Muscle of arm (tissue), 1 donor: ENCODE measurements at regions not wholly inside any gene's neighbourhood (a gene's known extent, or its start where the extent isn't known, plus 50 kb on each side); places are given as distances from the start of the nearest gene placed in this dataset.

Source experiments
- DNase-seq: peaks from one replicate; pipeline ENCODE4 v3.0.0-alpha.2; 2013

DNA sequence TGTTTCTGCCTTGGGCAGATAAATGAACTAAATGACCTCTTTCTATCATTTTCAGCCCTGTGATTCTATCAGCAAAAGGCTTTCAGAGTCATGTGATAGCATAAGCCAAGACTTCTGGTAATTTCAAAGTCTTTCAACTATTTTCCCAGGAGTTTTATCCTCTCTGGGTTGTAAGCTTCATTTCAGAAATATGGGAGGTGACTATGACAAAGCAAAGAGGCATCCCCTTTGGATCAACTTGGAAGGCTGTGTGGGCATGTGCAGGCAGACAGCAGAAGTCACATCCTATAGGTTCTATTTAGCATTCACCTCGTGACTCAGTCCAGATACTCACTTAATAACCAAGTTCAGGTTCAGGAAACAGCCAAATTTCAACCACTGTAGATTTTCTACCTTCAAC lies 149.0 kb upstream of the FST start:
- no peak for DNase-seq

DNA sequence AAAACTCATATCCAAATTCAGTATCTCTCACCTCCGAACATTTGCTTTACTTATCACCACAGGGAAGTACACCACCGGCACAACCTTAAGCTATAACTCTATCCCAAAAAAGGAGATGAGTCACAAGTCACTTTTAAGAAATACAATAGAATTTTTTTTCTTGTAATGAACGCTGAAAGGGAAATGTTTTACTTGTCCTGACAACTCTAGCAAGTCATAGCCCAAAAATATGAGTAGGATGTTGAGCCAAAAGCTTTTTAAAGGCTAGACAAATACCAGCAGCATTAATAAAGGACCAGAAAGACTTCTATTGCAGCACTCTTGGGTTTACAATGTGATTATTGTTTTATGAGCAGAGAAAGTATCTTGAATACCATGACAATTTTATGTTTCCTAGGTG lies 147.3 kb upstream of the FST start:
- DNase-seq = no peak

DNA sequence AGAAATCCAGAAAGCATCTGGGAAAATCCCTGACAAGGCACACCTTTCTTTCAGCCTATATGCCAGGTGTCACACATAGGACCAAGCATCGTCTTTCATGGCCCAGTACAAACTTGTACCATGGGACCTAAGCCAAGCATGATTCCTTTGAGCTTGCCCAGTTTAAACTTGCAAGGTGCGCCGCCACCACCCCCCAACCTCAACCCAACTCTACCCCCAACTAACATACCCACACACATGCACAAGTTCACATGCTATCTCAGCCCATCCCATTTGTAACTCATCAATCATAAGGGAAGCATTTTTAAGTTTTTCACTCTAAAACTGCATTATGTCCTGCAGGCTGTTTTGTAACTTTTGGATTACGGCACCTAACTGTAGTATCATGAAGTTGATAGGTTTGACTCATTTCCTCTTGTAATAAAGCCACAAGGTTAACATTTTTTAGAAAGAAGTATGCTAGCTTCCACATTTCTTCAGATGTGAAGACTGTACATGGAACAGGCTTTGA lies 145.9 kb upstream of the FST start:
- no peak for DNase-seq

DNA sequence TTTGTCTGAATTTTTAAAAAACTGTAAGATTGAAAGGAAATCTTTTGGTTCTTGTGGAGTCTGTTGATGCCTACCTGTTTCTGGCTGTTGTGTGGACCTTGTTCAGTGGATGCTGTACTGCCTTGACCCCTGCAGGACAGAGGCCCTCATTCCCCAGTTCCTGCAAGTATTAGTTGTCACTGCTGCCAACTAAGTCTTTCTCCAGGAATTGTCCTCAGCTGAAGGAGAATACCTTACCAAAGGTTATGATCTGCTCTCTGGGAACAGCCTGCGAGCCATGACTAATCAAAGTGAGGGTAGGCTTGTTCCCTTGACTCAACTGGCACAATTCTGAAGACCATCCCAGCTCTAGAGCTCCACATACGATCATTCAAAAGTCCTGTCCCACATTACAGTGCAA lies 145.3 kb upstream of the FST start:
- DNase-seq = no peak

DNA sequence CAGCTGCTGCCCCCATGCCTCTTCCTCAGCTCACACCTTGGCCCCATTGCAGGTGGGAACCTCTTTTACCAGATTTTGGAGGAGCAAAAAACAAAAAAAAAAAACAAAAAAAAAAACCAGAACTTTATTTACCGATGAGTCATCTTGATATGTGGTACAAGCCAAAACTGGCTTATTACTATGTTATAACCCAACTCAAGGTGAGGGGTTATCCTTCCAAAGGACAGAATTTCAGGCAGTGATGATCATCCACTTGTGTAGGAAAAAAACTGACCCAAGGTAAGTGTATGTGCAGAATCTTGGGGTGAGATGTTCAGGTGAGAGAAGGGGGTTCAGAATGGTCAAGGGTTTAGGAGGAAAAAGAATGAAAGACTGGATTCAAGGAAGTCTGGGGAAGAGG lies 142.6 kb upstream of the FST start:
- DNase-seq = no peak

DNA sequence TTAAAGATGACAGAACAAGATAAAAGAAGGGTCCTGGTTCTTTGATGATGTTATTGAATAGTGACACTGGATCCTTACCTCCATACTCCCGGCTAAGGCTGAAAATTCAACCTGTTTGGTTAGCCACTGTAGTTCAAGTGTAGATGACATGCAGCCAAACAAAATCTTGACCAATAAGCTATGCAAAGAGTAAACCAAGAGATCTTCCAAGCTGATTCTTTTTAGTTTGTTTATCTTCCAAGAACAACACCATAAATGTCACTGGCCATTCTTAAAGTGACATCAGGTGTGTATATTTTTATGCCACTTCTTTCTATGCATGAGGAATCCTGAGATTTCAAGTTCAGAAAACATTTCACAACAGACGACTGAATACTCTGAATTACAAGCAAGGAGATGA lies 141.5 kb upstream of the FST start:
- DNase-seq = no peak

DNA sequence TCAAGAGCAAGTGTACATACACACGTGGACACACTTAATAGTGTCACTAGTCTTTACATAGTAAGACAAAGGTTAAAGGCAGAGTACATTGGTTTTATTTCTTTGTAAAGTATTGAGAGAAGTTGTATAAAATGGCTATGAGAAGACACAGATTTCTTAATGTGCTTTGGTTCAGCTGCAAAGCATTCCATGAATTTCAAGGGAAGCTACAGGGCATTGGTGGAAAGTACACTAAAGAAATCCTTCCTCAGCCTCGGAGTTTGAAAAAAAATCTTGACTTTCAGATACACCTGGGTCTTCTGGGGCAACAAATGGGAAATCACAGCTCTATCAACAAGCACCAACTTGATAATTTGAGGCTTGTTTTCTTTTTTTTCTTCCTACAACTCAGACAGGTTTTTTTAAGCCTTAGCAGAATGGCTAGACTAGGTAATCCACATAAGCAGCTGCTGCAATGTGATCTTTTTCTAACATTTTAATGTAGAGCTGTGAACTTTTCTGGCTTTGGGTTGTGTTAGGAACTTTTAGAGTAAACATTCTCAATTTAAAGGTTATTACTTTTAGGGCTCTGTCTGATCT lies 140.4 kb upstream of the FST start:
- no peak for DNase-seq

DNA sequence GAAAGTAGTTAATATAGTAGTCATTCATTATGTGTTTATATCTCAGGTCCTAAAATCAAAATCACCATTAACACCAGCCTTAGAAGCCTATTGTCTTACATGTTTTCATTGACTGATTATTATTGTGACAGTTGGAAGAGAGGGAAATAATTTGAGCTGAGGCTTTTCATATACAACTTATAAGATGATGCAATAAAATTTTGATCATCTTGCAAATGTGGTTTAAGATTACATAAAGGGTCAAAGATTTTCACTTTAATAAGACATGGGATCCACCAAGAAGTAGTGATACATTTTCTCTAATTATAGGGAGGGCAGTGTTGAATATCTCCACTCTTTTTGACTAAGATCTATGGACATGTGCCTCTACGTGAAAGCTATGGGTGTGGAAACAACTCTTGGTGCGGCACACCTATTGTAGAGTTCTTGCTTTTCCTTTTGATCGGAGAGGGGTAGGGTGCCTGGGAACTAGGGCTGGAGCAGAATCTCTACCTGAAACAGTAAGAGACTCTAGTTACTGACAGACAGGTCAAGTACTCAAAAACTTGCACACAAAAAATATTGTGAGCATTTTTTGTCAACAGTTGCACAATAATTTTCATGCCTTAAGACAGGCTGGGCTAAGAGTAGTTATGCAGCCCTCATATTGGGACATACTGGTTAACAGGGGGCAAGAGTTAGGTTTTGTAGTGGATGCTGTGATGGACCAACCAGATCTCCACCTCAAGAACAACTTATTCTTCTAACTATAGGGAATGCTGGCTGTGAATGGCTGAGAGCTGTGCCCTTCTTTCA lies 139.3 kb upstream of the FST start:
- no peak for DNase-seq

DNA sequence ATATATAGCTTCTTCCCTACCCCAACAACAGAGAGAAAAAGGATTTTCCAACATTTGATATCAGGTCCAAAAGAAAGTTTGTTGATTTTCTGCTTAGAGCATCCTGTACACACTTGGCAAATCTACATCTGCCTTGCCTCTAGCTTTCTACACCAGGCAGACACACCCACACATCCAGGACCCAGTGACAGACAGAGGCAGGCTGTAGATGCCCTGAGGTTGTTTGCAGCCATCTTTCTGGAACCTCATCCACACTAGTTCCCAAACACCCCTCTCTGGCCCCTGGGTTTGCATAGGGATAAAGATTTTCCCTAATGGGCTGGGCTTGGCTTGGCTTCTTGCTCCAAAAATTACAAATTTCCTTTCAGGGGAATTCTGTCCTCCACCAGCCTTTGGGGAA lies 138.2 kb upstream of the FST start:
- no peak for DNase-seq

DNA sequence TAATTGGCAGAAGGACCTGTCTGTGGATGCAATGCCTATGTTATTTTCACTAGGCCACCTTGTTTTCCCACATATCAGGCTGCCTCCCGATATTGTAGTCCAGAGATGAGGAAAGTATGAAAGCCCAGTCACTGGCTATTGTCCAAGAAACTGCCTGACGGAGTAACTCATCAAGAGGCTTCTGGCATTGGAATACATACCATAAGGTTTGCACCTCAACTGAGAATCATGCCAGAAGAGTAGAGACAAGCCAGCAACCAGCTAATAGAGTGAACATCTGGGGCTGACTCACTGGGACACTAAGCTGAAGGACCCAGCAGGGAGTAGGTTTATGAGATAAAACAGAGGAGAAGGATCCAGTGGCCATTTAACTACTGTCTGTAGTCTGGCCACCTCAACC lies 137.2 kb upstream of the FST start:
- DNase-seq = no peak

DNA sequence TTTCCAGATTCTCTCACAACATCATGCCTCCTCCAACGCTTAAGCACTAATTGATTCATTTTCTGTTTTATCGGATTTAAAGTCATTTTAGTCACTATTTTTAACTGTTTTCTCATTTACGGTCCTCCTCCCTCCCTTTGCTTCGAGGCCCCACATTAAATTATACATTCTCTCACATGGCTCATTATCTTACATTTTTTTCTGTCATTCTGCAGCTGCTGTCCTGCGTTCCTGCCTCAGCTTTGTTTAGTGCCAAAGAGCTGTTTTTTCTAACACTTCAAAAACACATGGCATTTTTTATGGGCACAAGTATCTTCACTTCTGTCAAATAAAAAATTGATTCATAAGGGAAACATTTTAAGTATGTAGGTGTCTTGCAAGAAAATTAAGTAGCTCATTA lies 130.1 kb upstream of the FST start:
- no peak for DNase-seq

DNA sequence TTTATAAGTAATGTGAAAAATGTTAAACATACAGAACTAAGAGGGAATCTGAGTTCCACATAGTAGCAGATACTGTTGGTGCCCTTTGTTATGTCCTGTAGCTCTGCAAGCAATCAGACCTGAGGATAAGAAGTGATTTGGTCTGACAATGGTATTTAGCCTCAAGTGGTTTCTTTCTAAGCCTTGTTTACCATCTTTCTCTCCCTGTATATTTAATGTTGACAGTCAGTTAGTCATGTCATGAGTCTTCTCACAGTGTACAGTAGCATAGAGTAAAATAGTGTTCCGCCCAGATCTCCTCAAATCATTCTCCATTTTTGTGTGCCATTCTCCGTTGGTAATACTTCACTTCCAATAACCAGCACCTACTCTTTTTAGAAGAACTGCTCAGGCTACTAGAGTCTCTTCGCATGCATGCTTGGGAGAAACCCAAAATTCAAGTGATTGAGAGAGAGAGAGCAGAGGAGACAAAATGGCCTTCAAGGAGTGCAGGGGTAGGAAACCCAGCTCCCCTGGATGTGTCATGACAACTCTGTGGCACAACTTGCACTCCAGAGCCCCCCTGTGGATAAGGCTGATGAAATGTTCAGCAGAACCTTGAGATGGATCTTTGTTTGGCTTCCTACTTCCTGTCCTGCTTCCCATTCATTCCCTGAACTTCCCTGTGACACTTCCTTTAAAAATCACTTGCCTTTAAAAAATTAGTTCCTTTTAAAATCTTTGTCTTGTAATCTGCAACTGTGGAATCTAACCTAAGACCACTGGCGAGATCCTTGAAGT lies 129.2 kb upstream of the FST start:
- DNase-seq = no peak

DNA sequence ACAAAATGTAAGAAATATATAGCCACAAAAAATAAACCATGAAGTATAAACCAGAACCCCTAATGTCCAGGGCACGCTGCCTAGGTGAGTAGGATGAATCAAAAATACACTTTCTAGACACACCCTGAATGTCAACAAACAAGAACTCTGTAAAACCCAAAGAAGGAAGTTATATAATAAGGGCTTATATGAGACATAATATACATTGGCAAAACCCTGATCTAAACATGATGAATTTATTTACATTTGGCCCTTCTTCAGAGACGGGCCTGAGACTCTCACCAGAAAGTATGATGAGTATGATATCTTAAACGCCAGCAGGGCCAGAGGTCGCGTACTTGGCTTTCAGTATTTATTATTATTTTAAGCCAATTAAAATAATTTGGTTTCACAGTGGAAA lies 125.1 kb upstream of the FST start:
- no peak for DNase-seq

DNA sequence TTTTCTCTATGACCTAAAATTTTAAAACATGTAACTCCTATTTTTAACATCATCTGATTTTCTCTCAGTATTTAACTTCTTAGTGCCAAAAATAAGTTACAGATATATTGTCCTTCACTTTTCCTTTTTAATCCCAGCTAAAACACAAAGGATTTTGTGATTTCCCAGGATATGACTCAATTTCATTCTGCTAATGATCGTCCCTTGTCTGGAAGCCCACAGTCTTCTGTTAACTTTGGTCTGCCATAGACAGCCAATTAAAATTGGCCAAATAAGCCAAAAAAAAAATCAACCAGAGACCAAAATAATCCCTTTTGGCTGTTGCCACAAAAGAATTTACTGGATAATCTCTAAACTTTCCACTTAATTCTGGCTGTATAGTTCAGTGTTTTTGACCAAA lies 124.5 kb upstream of the FST start:
- DNase-seq = no peak

DNA sequence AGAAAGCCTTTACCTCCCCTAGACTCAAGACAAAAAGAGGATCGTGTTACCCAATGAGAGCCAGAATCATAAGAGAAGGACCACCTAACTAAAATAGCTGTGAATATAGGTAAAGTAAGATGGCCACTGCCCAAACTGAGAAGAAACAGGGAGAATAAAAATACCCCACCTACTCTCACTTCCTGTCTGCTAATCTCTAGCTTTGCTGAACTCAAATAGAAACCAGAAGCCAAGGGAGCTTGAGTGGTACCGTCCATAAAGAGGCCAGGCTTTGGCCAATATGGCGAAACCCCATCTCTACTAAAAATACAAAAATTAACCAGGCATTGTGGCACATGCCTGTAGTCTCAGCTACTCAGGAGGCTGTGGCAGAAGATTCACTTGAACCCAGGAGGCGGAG lies 123.0 kb upstream of the FST start:
- DNase-seq = no peak

DNA sequence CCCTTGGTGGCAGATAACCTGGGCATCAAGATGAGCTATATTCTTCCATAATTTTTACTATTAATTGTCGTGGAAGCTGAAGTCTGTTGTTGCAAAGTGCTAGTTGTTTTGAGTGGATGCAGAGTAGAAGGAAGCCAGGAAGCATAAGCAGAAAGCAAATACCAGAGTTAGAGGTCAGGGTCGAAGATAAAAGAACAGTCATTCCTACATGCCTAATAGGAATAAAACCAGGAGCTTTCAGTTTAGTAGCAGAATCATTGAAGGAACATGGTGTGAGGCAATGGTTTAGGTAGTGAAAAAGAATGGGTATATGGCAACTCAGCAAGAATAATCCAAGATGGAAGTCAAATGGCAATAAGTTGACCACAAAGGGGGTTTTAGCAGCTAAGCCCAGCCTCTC lies 121.6 kb upstream of the FST start:
- DNase-seq = no peak

DNA sequence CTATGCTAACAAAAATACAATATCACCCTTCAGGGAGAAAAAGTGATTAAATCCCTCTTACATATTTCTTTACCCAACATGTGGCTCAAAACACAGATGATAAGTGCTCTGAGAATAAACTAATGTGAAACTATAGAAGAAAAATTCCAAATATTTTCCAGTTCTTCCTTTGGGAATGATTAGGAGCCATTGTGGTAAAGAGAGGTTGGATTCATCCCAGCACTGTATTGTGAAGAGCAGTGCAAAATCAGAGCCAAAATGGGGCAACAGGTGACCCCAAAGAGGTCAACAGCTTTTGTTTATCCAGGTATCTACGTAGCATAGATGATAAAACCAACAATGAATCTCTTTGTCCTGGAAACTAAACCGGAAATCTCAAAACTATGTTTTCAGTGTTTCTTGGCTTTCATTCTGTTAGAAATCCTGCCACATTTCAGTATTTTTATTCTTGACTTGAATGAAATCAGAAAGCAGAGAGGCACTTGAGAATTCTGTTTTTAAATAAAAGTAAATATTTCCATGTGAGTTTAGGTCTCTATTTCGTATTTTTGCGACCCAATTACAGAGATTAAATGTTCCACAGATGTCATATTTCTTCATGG lies 120.4 kb upstream of the FST start:
- DNase-seq = no peak

DNA sequence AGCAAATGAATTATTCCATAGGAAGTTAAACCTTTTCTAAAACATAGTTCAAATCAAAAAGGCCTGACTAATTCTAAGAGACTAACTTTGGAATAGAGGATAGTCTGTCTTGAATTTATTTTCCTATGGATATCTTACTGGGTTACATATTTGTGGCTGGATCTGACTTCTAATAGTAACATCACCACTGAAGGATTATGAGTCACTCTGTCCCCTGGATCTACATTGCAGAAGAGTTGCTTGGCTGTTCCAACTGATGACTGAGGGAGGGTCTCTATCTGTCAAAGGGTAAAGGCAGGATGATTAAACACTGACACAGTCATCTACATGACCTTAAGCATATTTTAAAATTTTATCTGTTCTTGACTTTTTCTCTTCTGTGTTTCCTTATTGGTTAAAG lies 119.6 kb upstream of the FST start:
- DNase-seq = no peak

DNA sequence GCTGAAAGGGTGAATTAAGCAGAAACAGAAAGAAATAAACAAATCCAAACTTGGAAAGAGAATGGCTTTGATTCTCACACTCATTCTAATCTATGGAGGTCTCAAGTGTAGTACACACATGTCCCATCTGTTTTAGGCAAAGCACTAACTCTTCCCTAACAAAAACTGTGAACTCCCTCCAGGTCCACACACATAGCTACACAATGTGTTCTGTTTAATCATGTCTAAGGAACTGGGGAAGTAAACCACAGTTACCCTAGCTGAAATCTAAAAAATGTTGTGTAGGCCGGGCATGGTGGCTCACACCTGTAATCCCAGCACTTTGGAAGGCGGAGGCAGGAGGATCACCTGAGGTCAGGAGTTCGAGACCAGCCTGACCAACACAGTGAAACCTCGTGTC lies 118.7 kb upstream of the FST start:
- no peak for DNase-seq

DNA sequence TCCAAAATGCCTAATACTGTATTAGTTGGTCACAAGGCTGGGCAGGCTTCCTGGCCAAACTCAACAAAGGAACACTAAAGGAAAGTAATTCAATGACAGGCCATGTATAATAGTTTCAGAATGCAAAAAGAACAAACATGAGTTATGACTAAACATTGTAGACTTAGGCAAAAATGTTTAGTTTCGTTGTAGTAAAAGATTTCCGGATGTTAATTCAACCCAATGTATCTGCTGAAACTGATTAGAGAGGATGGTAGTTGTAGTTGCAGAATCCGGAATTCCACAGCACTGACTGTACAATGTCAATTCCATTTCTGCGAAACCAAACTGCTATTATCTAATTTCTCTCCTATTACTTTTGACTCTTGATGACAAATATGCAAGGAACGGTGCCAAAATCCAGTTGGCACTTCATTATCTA lies 117.9 kb upstream of the FST start:
- DNase-seq = no peak

DNA sequence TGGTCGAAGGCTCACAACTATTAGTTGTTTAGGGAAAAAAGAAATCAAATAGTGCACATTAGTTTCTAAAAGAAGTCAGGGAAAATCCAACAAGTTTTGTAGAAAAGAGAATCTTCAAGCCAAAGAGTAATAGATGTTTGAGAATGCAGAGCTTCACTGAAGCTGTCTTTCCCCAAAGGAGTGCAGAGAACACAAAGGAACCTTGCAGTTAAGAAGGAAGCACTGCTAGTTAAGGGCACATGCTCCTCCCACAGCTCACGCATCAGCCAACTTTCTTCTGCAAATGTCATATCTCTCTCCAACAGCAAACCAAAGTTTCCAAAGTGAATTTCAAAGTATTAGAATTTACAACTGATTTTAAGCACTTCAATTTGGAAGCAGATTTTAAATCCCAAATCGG lies 116.4 kb upstream of the FST start:
- peak; percentile 66 for DNase-seq

DNA sequence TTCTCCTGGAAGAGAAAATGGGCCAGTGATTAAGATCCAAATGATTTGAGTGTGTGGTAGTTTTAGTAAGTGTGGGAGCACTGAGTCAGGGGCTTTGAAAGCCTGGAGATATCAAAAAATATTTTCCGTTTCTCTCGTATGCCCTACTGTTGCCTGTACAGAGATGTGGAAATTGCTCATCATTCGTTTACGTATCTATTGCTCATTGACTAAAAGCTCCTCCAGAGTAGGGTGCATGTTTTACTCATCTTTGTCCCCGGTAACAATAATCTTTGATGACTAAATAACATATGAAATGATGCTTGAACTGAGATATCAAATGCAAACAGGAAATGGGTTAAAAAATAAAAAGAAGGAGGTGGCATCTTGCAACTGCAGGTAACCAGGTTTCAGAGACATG lies 114.2 kb upstream of the FST start:
- no peak for DNase-seq

DNA sequence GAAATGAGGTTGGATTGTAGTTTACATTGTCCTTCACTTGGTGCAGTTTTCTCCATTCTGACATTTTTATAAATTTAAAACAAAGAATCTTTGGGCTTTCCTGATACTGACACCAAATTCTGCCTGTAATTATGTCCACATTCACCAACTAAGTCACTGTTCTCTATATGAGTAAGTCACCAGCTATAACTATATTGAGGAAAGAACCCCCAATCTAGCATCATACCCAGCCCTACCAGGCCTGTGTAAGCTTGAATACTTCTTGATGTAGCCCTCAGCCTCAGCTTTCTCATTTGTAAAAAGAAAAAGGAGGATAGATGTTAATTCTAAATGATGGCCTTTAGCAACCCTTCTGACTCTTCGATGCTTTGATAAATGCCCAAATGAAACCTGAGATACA lies 112.7 kb upstream of the FST start:
- DNase-seq = no peak
